ENCODE measurements at regions not wholly inside any gene's neighbourhood (a gene's known extent, or its start where the extent isn't known, plus 50 kb on each side); places are given as distances from the start of the nearest gene placed in this dataset.

DNA sequence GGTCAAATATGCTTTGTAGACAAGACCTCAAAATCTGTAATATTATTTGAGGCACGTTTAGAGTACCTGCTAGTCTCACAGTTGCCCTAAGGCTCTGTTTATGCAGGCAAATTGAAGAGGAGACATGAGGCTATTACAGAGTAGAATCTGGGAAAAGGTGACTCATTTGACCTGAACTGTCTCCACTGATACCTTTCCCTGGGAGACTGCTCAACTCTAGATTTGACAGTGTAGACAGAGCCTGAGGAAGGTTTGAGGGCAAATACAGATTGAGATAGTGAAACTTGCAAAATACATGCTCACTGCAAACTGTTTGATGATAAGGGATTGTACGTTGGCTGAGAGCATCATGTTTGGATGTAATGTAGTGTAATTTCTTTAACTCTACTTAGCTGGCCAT, 1266.6 kb upstream of the CDH8 start:
- DNase-seq: no peak

DNA sequence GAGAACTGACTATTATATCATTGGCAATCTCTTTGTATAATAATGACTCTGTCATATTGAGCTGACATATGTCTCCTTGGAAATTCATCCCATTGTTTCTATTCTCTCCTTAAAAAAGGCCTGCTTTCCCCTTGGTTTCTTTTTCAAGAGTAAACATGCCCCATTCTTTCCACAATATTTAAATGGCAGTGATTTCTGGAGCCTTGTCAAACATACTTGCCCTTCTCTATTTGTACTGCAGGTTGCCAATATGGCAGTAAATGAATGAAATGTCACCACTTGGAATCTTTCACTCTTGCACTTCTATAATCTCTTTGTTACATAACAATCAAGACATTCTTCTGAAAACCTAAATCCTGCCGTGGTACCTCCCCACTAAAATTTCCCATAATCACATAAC, 1265.1 kb upstream of the CDH8 start:
- no peak for DNase-seq

DNA sequence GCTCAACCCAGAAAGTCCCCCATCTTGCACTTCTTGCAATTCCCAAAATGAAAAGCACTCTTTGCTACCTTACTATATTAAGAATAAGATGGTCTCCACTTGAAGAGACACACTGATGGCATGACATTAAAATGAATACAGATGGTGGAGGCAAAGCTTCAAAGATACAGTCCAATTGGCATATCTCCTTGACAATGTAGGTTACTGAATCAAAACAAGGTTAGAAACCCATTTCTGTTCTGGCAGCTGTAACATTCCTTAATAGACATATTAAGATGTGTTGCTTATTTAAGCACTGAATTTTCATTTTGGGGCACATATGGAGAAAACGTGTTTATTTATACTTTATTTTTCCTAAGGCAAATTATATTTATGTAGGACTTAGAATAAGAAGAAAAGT, 1262.8 kb upstream of the CDH8 start:
- no peak for DNase-seq

DNA sequence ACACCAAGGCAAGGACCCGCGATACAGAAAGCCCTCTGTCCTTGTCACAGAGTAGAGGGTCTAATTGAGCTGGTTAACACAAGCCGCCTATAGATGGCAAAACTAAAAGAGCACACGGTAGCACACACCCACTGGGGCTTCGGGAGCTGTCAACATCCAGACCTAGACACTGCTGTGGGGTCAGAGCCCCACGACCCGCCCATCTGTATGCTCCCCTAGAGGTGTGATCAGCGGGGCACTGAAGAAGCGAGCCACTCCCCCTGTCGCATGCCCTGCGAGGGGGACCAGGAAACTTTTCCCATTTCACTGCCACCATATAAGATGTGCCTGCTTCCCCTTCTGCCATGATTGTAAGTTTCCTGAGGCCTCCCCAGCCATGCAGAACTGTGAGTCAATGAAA, 1255.8 kb upstream of the CDH8 start:
- DNase-seq: no peak

DNA sequence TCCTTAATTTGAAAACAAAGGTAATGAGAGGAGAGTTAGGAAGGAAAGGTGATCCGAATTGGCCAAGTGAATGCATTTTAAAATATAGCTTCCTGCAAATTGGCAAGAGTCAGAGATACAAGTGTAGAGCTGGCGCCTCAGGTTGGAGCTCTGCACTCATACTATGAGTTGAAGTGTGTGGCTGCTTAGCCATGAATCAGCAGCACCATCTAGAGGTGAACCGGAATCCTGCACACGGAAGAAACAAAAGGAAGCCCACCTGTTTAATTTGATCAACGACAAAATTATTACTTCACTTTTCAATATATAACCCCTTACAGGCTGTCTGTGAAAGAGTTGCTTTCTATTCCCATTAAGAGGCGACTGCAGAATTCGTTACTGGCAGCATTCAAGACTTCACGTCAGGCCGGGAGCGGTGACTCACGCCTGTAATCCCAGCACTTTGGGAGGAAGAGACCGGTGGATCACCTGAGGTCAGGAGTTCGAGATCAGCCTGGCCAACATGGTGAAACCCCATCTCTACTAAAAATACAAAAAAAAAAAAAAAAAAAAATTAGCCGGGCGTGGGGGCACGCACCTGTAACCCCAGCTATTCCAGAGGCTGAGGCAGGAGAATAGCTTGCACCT, 1253.7 kb upstream of the CDH8 start:
- peak in 1 of 2 experiments; percentile 76 for DNase-seq

DNA sequence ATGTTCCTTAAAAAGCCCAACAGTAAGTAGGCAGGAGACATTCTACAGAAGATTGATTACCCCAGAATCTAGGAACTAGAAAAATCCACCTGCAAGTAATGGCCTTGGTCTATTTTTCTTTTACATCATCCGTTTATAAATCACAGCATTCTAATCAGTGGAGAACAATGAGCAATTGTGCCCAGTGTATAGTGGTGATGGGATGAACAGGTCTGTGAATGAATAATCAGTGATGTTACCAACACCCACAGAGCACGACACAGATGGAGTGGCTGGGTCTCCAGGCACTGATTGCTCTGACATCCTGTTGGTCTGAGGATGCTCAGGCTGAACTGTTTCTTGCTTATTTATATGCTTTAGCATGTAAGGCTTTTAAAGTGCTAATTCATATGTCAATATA, 1251.2 kb upstream of the CDH8 start:
- DNase-seq: no peak

DNA sequence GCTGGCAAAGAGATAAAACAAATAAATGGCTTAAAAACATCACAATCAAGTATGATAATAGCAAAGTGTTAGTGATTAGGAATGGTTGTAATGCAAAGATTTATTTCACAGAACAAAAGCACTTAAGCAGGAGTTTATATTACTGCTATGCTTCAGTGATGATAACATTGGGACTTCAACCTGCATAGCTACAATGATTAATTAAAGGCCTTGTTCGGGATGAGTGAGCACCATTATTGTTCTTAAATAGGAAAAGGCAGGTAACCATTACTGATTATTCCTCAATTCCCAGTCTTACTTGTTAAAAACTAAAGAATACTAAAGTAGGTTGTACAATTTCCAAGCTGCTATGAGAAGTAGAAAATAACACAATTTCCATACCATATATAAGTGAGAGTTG, 1247.5 kb upstream of the CDH8 start:
- no peak for DNase-seq

DNA sequence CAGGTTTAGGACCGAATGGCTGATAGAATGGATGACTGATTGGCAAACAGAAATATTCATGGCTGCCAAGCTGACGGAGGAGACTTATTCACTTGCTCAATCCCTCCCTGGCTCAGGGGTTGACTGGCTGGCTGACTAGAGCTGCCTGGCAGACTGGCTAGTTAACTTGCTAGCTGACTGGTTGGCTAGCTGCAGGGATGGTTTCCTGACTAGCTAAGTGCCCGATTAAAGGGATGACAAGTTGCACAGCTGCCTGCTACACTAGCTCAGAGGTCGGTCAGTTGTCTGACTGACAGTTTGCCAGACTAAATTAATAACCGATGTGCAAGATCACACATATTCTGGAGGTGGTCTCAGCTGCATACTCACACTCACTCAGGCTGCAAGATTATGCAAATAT, 1208.4 kb upstream of the CDH8 start:
- DNase-seq: no peak

DNA sequence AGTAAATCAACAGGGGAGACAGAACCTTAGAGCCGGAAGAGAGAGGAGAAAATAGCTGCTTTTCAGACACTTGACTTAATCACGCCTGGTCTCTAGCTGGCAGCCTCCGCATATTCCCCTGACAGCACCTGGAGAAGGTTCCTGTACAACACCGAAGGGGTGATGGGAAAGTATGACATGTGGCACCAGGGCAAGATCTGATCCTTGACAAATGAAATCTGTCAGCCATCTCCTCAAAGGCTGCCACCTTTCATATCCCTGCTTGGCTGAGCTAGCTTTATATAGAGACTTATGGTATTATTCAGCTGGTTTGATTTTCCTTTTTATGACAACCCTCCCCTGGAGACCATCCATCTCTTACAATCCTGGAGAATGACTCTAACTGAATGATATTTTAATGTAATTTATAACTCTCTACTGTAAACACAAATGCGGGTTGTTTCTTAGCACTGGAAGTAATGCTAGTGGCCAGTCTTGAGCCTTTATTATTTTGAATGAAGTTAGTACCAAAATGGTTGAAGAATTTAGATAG, 1205.3 kb upstream of the CDH8 start:
- peak in 1 of 2 experiments; percentile 6 for DNase-seq

DNA sequence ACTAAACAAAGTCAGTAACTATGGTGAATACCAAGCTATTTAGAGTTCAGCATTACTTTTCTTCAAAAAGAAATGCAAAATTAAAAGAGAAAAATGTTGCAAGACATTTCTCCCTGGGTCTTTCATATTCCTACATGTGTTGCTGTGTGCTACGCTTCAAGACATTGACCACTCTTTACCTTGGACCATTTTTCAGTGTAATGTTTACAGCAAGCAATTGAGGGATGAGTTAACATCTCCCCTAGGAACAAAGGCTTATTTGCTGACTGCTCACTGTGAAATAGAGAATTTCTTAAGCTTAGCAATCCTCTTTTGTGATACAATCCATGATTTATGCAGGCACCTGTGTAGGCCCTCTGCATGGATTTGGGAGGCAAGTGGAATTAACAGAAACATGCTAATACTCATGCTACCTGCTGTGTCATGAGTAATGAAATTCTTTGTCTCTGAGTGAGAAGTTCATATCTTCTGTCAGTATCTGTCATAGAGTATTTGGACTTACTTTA, 1202.9 kb upstream of the CDH8 start:
- no peak for DNase-seq

DNA sequence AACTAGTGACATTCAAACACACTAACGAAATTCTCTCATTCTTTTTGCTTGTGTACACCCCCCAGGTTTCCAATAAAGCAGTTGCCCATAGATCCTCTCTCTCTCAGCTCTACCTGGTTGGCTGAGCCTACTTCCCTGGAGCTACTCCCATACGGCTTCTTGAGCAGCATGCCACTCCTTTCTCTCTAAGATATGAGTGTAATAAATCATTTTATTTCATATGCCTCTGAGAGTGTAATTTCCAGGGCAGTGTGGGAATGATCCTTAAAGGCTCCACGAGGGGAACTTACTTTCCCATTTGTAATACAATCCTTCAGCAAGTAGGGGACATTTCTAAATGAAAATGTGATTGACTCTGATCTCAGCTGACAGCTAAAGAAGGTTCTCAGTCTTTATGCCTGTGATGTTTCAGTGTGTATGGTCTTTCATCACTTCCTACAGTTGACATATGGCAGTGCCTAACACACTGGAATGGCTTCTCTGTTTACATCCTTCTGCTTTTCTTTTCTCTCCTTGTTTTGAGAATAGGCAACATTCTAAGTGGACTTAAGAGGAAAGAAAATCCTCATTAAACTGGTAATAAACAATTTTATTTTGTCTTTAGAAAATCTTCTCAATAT, 1194.3 kb upstream of the CDH8 start:
- no peak for DNase-seq

DNA sequence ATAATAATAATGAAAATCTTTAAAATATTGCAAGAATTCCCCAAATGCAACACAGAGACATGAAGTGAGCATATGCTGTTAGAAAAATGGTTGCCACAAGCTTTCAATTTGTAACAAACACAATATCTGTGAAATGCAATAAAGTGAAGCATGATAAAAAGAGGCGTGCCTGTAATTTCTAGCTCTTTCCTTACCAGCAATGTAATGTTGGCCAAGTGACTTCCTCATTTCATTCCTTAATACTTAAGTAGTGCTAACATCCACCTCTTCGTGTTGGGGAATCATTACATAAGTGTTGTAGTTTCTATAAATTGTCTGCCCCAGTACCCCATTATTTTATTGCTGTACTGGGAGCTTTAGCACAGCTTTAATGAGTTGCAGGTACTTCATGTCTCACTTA, 1192.0 kb upstream of the CDH8 start:
- DNase-seq: no peak

DNA sequence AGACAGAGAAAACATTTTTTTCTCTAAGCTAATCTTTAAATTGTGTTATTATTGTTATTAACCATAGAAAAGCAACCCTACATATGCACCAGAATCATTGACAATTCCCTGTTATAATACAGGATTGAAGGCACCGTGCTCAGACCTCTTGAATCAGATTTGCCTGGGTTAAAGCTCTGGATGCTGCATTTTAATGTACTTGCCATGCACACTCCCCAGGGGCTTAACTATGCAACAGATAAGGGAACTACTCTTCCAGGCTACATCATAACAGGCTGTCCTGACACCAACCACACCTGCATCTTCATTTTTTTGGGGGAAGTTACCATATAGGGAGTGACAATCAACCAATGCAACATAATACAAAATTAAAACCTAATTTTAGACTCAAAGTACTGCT, 1187.6 kb upstream of the CDH8 start:
- peak in 1 of 2 experiments; percentile 13 for DNase-seq

DNA sequence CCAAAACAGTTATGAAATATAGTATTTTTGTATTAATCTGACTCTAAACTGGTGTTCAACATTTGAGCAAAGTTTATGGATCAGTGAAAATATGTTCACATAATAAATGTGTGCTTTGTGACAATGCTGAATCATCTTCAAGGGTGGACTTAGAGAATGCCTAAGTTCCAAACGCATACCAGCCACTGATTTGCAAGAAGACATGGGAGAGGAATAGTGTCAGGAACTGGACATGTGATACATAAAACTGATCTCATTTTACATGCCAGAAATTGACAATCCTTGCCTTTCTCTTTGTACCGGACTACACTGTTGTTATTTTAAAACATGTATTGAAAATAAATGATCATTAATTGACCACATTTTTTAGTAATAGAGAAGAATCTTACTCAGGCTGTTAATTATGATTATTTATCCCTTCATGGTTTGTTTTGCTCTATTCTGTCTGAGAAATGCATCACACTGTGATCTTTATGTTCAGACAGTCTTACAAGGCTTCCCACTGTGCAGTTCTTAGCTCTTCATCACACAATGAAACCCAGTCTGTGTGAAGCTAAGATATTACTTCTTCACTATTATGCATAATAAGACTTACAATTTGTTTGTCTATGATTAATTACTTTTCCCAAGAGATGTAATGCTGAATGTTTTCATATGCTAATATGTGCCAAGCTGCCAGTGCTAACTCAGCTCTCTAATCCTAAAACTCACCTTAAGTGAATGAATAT, 1180.6 kb upstream of the CDH8 start:
- no peak for DNase-seq

DNA sequence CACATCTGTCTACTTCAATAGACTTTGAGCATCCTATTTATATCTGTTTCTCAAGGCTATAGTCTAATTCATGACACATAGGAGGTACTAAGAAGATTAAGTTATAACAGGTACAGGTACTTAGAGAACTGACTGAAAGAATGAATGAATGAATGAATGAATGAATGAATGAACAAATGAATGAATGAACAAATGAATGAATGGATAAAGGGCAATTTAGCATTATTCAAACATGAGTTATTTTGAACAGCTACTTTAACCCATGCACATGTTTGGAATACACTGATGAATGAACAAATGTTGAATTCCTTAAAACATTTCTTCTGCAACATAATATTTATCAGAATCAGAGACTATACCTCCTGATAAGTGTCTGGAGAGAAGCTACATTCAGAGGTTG, 1165.6 kb upstream of the CDH8 start:
- DNase-seq: no peak

DNA sequence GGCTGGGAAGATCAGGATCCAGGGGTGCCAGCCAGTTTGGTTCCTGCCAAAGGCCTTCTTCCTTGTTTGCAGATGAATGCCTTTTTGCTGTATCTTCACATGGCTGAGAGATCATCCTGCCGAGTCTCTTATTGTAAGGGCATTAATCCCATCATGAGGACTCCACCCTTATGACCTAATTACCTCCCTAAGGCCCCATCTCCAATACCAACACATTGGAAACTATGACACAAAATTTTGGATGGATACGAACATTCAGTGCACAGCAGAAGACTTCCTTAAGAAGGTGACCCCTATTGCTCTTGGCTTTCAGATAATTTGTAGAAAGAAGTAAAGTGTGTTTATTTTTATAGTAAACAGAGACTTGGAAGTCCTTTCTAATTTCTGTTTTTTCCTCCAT, 1164.7 kb upstream of the CDH8 start:
- DNase-seq: no peak

DNA sequence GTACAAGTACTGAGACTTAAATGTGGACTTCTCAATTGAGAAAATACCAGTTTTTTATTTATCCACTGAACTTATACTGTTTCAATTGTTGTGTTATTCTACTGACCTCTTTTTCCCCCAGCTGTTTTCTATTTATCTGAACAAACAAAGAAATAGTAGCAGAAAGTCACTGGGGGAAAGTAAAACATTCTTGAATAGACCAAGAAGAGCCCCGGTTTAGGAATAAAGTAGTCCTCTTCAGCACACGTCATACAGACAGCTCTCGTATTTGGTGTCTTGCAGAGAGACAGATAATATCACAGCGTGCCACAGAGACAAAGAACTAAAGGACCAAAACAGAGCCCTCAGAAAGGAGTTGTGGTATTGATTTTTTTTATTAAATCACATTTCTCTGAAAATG, 1159.1 kb upstream of the CDH8 start:
- DNase-seq: no peak

DNA sequence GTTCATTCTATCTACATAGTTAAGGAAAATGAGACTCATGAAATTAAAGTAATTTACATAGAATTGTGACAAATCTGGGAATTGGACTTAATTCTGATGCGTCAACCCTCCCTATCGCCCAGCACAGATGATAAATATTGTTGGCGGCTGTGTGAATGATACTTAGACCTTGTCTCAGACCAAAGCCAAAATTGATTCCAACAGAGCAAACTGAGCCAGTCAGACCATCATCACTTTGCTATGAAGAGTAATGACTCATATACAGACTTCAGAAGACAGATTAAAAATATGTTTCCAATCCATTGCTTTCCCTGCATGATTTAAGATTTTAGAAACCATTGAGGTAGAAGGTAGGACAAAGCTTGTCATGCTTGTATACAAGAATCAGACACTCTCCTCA, 1156.7 kb upstream of the CDH8 start:
- no peak for DNase-seq

DNA sequence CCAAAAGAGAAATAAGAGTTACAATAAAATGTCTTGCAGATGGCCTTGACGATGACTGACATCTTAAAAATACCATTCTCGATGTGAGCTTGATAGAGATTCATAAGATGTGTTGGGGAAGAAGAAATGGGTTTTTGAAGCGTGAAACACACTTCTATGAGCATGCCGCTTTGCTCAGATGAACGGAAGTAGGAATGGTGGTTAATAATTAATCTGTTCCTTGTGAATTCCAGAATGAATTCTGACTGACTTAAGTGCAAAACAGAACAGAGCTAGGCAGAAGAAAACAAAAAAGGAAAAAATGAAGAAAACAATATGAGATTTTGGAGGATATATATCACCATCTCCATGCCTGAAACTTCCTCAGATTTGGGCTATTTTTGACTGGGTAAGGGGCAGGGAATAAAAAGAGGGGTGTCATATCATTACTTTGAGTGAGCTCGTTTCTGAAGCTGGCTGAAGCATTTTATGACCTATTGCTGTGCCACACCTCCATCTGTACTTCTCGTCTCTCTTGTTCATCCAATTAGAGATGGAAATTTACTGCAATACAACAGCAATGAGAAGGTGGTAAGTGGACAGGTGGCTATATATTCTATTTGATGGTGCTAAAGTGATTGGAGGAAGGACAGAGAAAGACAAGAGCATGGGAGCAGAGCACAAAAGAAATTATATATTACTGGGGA, 1152.0 kb upstream of the CDH8 start:
- no peak for DNase-seq

DNA sequence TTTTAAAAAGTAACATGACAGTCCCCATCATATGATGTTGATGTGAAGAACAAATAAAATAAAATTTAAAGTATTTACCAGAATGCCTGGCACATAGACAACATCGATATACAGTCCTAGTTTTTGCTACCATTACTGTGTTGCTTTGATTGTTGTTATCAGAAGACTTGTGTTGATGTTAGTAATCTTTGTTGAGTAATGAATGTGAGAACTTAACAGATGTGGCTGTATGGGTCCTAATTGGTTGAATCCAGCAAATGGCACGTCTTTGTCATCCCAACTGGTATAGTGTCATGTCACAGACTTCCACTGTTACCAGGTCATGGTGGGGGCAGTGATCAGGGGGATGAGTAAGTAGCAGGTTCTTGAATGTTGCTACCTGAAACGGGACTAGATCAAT, 1151.4 kb upstream of the CDH8 start:
- DNase-seq: no peak

DNA sequence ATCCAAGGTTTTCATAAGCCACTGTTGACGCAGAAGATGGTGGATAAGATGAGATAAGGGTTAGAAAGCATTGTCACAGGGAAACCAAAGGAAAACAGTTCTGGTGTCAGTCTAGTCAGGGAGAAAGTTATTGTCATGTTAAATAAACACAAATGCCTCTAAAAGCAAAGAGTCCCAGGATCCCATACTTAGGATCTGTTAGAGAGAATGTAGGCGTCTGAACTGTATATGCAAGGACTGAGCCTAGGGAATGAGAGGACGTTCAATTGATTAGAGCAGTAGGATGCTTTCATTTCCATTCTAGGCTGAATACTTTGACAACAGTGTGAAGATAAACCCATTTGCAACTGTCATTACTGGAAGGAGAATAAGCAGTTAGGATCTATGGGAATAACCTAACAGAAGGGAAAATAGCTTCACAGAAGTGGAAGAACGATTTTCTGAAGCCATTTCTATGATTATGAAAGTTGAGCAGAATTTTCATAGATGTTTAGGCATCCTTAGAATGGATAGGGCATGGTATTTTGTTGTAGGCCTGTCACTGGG, 1149.1 kb upstream of the CDH8 start:
- DNase-seq: no peak

DNA sequence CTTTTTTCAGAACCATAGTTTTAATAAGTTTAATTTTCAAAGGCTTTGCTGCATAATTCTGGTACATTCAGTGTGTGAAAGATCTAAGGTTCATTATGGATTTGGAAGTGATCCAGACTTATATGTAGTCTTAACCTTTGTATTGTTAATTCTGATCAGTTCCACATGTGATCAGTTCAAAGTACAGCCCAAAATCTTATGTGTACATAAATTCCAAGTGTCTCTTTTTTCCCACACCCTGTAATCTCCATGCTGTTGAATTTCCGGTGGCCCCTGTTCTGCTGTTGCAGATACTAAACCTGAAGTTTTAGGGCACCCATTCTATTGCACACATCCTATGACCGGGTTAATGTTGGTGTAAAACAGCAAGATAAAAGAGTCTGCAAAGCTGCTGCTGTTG, 1147.5 kb upstream of the CDH8 start:
- DNase-seq: no peak

DNA sequence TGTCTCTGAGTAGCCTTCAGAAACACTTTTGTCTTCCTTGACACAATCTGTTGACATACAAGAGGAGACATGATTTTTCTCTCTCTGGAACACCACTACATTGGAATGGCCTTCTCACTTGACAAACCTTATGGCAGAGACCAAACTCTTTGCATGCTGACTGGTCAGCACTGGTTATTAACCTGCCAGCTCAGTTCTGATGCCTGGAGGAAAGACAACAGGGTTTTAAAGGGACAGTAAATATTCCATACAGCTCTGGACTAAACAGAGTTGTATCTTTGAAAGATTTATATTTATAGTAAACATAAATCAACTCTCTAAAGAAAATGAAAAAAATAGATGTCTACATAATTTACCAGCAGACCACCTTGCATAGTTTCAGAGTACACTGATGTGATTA, 1139.1 kb upstream of the CDH8 start:
- no peak for DNase-seq
